Neural cell (in vitro differentiated cells): ENCODE measurements at regions not wholly inside any gene's neighbourhood (a gene's known extent, or its start where the extent isn't known, plus 50 kb on each side); places are given as distances from the start of the nearest gene placed in this dataset.

Experiments used
- EP300 ChIP-seq: fragments of 450-650 bp; conservative IDR thresholded peaks from 2 replicates; pipeline ENCODE4 v1.6.1; 2014; ENCODE audit warnings: antibody characterized with exemption, mild to moderate bottlenecking, moderate library complexity; ENCODE audit not compliant: poor library complexity, severe bottlenecking
- EZH2 ChIP-seq: fragments of 200-600, 300-800 bp; shearing (Covaris generic), sonication (generic); IDR thresholded peaks from 2 replicates; pipeline ENCODE4 v1.6.1; 2014; ENCODE audit warnings: antibody characterized with exemption, low read length, borderline replicate concordance, mild to moderate bottlenecking; ENCODE audit not compliant: insufficient read depth, poor library complexity, severe bottlenecking
- MXI1 ChIP-seq: fragments of 450-650 bp; conservative IDR thresholded peaks from 2 replicates; pipeline ENCODE4 v1.6.1; 2014; ENCODE audit warnings: antibody characterized with exemption, mild to moderate bottlenecking; ENCODE audit not compliant: poor library complexity, severe bottlenecking
- POLR2AphosphoS5 ChIP-seq: IDR thresholded peaks from 2 replicates; pipeline ENCODE4 v1.6.1; 2012
- RAD21 ChIP-seq: fragments of 450-650 bp; conservative IDR thresholded peaks from 2 replicates; pipeline ENCODE4 v1.6.1; 2014; ENCODE audit warnings: antibody characterized with exemption, mild to moderate bottlenecking, moderate library complexity
- SMC3 ChIP-seq: fragments of 450-650 bp; conservative IDR thresholded peaks from 2 replicates; pipeline ENCODE4 v1.6.1; 2014; ENCODE audit warnings: antibody characterized with exemption, mild to moderate bottlenecking, moderate library complexity; ENCODE audit not compliant: poor library complexity
- TAF1 ChIP-seq: IDR thresholded peaks from 2 replicates; pipeline ENCODE4 v1.6.1; 2012; ENCODE audit warnings: low read depth
- TF ChIP-seq, protein P1 (sequence below): fragments of 450-650 bp; IDR thresholded peaks from 2 replicates; pipeline ENCODE4 v1.5.1; 2014; ENCODE audit warnings: antibody characterized with exemption, mild to moderate bottlenecking, moderate library complexity; ENCODE audit not compliant: poor library complexity, severe bottlenecking
- TF ChIP-seq, protein P2 (sequence below): IDR thresholded peaks from 2 replicates; pipeline ENCODE4 v1.6.1; 2012; ENCODE audit warnings: borderline replicate concordance

GRCh38 chrX:112510629-112511028 lies 169.1 kb downstream of the LHFPL1 start:
- TF ChIP-seq, protein P1, sequence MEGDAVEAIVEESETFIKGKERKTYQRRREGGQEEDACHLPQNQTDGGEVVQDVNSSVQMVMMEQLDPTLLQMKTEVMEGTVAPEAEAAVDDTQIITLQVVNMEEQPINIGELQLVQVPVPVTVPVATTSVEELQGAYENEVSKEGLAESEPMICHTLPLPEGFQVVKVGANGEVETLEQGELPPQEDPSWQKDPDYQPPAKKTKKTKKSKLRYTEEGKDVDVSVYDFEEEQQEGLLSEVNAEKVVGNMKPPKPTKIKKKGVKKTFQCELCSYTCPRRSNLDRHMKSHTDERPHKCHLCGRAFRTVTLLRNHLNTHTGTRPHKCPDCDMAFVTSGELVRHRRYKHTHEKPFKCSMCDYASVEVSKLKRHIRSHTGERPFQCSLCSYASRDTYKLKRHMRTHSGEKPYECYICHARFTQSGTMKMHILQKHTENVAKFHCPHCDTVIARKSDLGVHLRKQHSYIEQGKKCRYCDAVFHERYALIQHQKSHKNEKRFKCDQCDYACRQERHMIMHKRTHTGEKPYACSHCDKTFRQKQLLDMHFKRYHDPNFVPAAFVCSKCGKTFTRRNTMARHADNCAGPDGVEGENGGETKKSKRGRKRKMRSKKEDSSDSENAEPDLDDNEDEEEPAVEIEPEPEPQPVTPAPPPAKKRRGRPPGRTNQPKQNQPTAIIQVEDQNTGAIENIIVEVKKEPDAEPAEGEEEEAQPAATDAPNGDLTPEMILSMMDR: no peak
- no peak for TF ChIP-seq EZH2
- TF ChIP-seq, protein P2, sequence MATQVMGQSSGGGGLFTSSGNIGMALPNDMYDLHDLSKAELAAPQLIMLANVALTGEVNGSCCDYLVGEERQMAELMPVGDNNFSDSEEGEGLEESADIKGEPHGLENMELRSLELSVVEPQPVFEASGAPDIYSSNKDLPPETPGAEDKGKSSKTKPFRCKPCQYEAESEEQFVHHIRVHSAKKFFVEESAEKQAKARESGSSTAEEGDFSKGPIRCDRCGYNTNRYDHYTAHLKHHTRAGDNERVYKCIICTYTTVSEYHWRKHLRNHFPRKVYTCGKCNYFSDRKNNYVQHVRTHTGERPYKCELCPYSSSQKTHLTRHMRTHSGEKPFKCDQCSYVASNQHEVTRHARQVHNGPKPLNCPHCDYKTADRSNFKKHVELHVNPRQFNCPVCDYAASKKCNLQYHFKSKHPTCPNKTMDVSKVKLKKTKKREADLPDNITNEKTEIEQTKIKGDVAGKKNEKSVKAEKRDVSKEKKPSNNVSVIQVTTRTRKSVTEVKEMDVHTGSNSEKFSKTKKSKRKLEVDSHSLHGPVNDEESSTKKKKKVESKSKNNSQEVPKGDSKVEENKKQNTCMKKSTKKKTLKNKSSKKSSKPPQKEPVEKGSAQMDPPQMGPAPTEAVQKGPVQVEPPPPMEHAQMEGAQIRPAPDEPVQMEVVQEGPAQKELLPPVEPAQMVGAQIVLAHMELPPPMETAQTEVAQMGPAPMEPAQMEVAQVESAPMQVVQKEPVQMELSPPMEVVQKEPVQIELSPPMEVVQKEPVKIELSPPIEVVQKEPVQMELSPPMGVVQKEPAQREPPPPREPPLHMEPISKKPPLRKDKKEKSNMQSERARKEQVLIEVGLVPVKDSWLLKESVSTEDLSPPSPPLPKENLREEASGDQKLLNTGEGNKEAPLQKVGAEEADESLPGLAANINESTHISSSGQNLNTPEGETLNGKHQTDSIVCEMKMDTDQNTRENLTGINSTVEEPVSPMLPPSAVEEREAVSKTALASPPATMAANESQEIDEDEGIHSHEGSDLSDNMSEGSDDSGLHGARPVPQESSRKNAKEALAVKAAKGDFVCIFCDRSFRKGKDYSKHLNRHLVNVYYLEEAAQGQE: no peak
- TF ChIP-seq RAD21: no peak
- no peak for TF ChIP-seq TAF1
- TF ChIP-seq MXI1: no peak
- TF ChIP-seq POLR2AphosphoS5: no peak
- TF ChIP-seq EP300: no peak
- TF ChIP-seq SMC3: no peak
